HG03108 (cell line): ENCODE measurements at regions not wholly inside any gene's neighbourhood (a gene's known extent, or its start where the extent isn't known, plus 50 kb on each side); places are given as distances from the start of the nearest gene placed in this dataset.

Source experiments
- ATAC-seq: cut with Tn5 transposase; IDR thresholded peaks from one replicate; pipeline ENCODE4 v1.9.1; 2021; ENCODE audit warnings: moderate library complexity; ENCODE audit not compliant: unreplicated experiment

DNA sequence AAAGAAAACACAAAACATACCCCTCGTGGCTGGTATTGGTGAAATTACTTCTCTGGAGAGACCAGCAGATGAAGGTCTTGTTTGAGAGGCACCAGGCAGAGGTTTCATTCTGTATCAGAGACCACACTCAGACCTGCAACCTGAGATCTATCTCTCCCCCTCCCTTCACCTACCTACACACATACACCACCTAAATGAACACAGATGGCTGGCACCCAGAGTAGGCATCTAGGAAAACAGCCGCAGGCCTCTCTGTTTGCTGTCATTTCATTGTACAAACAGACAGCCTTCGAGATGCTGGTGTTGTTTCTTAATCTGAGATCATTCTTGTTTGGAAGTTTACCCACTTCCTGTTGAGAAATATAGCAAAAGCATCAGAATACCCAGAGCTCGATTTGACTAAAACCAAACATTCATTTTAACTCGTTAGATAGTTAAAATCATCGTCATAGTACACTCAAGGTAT is 173.9 kb upstream of the SLC25A13 start:
- peak; percentile 54 for ATAC-seq

DNA sequence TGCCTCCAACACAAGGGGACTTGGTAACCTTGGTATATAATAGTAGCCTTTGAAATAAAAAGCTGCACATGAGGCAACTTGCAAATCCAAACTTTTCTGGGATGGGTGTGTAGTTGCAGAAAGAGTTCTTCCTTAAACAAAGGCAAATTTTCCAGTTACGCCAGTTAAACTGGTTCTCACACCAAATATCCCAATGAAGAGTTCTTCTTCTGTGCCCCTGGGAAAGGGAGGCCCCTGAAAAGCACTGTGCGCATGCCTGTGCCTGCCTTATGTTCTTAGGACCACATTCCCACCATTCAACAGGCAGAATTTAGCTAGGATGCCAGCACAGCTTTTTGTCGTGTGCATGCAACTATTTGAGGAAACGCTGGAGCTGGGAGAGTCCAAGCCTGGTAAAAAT is 164.8 kb upstream of the SLC25A13 start:
- no peak for ATAC-seq

DNA sequence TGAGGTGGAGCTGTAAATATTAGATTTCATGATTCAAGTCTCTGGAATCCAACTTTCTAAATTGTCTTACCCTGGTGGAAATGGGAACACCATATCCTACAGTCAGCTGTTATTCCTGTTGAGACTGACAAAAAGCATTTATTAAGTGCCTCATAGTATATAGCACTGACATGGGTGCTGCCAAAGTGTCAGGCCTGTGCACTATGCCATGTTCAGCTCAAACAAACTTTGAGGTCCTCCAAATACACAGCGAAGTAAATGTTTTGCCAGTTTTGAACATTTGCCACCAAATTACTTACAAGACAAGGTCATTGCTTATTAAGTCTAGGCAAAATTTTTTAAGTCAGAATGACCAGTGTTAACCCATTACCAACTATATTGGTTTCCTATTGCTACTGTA is 162.9 kb upstream of the SLC25A13 start:
- no peak for ATAC-seq

DNA sequence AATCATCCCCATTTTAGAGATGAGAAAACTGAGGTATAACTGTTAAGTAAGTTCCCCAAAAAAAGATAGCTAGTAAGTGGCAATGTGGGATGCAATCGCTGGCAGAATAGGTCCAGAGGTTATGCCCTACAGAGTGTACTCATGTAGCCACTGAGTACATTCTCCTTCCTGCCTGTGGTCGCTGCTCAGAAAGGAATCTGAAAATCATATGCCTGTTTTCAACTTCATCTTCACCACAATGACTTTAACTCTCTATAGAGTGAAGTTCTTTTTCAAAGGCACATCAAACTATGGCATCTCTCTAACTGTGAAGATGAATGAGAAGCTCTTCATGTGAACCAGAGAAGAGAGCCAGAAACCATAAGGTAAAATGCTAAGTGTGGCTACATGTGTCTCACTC is 162.2 kb upstream of the SLC25A13 start:
- ATAC-seq = no peak

DNA sequence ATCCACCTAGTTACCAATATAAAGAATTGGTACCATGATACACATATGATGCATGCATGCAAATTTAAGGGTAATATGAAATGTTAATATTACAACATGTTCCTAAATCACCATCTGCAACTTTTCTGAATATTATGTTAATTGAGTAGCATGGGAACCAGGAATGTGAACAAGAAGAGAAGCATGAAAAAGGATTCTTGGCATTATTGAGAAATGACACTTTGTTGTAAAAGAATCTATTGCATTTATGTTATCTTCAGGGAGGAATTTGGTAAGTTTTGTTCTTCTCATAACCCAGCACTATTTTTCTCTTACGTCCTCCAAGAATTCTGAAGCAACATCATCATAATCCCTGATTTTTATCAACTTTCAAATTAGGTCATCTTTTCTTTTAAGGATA is 159.9 kb upstream of the SLC25A13 start:
- ATAC-seq = no peak

DNA sequence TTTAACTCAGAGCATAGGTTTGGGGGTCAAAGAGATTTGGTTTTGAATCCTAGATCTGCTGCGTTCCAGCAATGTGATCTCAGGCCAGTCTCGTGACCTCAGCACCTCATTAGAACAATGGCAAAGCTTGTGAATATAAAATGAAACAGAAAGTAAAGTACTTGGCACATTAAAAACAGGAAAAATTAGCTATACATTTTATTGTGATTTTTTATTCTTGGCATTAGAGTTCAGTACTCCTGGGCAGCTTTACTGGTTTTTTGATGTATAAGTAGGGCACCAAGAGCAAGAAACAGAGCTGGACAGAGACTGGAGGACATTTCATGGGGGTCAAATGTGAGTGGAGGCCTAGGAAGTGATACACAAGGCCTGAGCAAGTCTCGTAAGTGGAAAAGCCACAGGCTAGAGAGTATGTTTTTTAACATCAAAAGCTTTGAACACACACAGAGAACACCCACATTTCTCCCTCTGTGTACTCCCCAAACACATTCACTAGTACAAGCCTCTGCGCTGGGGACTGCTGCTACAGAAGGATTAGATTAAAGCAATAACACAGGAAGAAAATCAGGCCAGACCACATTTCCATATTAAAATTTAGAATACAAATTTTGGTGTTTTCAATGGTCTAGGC is 157.2 kb upstream of the SLC25A13 start:
- ATAC-seq = no peak

DNA sequence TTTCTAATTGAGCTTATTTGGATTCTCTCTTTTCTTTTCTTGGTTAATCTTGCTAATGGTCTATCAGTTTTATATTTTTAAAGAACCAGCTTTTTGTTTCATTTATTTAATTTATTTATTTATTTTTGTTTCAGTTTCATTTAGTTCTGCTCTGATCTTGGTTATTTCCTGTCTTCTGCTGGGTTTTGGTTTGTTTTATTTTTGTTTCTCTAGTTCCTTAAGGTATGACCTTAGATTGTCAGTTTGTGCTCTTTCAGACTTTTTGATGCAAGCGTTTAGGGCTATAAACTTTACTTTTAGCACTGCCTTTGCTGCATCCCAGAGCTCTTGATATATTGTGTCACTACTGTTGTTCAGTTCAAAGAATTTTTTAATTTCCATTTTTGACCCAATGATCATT is 149.7 kb upstream of the SLC25A13 start:
- ATAC-seq = no peak

DNA sequence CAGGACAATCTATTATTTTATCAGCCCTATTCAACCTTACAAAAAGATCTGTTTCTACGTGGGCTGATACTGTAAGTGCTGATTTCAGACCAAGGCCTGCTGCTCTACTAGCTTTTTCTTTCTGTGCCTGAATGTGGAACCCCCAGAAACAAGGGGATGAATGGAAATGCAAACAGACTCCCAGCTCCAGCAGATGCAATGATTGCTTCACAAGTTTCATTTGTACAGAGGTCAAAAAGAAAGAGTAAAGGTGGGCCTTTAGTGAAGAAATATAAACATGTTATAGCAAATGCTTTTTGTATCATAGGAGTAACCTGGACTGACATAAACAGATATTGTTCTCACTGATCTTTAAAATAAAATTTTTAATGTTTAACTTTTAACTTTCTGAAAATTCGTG is 130.2 kb upstream of the SLC25A13 start:
- ATAC-seq = no peak

DNA sequence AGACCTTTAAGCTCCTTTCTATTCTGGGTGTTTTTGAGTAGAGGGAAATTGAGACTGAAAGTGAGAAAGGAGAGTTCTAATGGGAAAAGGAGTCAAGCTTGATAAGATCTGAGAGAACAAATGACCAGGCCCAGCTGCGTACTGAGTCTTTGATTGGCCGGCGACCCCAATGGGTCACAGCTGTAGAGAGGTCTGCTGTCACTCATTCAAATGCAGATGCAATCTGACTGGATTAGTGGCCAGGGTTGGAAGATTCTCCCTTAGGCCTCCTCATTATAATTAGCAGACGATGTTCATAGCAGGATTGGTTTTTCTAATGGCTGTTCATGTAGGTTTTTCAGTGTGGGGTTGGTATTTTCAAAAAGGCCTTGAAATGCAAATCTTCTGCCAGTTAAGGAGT is 127.2 kb upstream of the SLC25A13 start:
- ATAC-seq = no peak

DNA sequence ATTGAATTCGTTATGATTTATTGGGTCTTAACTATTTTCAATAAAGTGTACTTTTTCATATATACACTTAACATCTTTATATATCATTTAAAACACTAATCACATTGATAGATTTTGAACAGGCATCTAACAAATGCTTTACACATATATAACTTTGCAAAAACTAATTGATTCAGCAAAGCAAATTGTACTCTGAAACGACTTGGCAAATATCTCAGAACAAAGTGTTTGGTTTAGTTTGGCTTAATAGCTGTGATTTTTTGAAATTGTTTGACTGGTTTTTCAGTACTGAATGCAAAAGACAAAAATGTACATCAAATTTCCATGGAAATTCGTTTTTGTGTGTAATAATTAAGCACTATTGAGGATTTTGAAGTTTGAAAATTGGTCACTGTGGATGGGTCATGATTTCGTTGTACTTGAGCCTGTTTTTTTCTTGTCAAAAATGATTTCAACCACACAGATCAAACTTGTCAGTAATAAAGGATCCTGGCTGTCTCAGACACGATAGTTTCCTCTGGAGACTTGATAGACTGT is 125.3 kb upstream of the SLC25A13 start:
- ATAC-seq = no peak

DNA sequence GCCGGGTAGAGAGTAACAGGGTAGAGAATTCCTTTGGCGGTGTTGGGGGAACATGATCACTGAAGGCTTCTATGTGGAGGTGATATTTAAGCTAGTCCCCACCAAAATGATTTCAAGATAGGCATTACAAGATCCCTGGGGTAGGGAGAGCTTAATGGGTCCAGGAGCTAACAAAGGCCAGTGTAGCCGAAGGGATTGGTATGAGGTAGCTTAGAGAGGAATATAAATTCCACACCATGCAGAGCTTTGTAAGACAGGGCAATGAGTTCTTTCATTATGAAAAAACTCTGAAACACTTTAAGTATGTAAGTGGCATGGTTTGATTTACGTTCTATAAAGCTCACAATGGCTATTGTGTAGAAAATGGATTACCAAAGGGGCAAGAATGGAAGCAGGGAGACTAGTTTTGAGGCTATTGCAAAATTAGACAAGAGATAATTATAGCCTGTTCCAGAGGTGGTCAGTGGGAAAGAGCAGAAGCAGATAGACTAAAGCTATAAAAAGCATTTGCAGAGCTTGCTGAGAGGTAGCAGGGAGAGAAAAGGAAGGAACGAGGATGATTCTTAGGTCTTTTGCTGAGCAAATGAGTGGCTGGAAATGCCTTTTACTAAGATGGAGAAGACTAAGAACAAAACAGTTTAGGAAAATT is 119.7 kb upstream of the SLC25A13 start:
- no peak for ATAC-seq

DNA sequence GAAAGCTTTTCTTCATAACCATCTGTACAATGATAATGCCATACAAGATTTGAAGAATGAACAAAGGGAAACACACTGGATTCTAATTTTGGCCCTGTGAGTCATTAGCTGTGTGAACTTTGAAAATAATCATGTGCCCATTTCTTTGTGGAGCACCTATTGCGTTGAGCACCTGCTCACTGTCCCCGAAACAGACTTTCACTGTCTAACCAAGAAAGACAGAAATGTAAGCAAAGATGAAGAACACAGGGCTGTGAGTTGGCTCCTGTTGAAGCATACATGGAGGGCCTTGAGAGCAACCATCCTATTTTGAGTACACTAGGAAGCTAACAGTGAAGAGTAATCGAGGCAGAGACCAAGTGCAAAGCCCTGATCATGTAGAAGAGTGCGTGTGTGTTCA is 118.4 kb upstream of the SLC25A13 start:
- ATAC-seq = no peak

DNA sequence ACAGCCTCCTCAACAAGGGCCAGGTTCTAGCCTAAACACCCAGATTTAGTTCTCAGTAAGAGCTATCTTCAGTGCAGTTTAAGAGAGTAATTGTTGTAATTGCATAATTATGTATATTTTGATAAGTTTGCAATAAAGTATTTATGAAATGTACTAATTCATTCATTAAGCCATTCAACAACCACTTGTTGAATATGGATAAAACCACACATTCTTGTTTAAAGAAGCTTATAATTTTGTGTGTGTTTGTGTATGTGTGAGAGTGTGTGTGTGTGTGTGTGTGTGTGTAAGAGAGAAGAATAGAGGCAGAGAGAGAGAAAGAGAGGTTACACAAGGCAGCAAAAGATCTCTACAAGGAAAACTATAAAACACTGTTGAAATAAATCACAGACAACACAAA is 115.0 kb upstream of the SLC25A13 start:
- ATAC-seq = no peak

DNA sequence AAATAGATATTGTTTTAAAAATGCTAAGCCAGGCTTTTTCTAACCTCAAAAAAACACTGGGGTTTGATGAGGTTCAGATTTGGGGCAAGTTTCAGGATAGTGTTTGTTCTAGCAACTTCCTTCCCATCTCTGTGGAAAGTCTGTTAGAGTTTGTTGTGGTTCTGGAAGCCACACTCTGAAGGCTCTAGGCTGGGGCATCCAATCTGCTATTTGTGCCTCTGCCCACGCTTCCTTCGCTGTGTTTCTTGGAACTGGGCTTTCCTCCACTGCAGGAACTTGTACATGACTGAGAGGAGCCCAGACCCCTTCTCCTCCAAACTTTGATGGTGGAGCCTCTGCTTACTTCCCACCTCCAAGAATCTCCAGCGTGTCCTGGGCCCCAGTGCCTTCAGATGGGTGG is 108.5 kb upstream of the SLC25A13 start:
- ATAC-seq = no peak

DNA sequence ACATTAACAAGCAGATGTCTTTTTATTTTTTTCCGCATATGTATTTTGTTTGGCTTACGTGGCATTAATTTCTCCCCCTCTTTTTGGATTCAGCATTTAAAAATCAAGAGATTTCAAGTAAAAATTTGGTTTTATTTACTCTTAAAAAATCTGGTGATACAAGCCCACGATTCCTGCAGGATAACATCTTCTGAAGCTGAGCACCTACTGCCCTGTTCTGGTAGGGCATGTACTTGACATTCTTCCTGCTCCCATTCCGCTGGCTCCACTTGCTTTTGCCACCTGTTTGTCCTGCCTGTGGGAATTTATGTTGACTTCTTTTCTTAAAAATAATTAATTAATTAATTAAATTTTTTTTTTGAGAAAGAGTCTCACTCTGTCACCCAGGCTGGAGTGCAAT is 105.2 kb upstream of the SLC25A13 start:
- ATAC-seq = no peak

DNA sequence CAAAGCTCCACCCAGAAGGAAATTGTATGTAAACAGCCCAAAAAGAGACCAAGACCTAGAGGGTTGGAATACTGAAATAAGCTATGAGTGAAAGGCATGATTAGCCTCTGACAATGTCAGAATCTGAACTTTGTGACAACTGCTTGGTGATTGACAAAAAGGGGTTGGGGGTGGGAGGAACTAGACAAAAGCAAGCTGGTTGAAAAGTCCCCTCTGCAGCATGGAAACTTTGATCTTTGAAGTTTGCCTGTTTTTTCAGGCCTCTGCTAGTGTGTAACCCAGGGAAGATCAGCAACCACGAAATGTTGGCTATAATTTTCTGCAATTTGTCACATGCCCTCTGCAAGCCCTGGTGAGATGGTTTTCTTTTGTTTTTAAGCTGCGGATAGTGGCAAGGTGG is 104.8 kb upstream of the SLC25A13 start:
- no peak for ATAC-seq

DNA sequence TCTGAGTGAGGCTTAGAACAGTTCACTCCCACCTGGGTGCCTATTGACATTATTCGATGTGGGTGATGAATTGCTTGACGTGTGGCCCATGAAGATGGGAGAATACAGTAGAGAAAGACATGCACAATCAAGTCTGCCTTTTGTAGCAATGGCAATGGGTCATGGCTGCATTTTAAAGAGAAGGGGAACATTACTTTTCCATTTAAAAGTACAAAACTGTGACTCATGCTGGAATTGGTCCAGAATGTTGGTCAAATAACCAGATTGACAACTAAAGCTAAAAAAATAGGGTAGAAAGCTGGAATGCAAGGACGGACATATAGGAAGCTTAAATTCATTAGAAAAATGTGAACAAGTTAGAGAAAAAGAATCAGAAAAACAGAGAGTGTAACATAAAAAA is 104.1 kb upstream of the SLC25A13 start:
- ATAC-seq = no peak

DNA sequence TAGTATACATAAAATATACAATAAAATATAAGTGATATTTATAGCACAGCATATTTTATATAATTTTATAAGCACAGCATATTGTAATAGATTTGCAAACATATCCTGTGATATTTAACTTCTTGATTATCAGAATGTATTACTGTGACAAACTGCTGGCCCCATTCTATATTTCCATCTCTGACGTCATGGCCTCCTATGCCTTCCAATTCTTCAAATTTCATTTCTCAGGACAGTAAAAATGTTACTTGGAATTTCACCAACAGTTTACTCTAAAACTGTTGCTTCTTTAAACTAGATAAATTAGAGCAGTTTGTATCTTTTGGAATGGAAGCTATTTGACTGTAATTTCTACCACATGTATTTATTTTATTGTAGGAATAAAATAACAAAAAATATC is 102.5 kb upstream of the SLC25A13 start:
- ATAC-seq = no peak

DNA sequence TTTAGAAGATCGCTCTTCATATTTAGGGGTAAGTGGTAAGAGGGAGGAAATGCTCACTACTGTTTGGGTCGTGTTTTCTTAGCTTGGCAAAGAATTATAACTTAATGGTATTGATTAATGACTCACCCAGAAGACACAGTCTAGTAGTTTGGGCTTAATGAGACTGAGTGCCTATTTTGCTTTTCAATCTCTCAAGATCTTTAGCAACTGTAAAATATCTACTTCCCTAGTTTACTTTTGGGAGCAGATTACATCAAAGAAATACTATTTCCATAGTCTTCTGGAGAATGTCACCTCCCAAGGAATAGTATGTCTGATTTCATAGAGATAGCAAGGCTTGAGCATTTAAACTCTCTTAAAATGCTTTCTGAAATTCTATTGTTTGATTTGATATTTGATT is 100.5 kb upstream of the SLC25A13 start:
- ATAC-seq = no peak

DNA sequence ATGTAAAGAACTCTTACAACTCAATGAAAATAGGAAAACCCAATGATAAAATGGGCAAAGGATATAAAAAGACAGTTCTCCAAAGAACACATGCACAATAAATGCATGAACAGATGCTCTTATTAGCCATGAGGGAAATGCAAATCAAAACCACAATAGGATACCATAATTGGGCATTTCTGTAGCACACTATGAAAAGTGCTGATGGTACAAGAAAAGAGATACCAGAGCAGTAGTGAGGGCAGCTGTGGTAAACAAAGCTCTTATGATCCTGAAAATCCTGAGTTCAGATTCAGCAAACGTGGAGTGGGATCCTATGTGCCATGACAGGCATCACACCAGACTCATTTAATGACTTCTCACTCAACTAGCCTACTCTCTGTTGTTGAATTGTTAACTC is 96.7 kb upstream of the SLC25A13 start:
- no peak for ATAC-seq

DNA sequence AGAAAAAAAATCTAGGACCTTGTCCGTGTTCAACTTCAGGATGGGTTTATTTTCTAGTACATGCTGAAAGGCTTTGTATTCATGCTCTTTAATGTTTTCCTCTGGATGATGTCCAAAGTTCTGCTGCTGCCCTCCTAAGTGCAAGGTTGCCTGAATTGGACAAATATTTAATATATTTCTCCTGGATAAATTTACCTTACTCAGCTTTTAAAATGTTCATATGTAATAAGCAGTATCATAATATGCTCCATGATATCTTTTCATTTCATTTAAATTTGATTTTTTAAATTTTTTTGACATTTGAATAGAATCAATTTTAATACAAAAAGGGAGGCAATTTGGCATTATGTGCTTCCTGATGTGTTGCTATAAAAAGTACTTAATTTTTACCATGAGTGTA is 95.9 kb upstream of the SLC25A13 start:
- ATAC-seq = no peak

DNA sequence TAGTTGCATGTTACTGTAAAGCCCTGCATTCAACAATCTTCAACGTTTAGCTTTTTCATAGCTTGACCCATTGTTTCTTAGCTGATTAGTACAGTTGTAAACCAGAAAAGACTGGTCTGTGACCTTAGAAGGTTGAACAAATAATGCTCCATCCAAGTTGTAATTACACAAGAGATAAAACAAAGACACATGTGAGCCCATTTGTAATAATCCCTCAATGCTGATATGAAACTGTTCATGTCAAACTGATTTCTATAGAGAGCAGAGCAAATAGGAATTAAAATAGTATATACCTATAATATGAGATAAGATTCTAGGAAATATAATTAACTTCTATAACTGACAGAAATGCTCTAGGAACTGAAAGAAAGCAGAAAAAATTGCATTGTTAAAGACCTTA is 94.7 kb upstream of the SLC25A13 start:
- no peak for ATAC-seq

DNA sequence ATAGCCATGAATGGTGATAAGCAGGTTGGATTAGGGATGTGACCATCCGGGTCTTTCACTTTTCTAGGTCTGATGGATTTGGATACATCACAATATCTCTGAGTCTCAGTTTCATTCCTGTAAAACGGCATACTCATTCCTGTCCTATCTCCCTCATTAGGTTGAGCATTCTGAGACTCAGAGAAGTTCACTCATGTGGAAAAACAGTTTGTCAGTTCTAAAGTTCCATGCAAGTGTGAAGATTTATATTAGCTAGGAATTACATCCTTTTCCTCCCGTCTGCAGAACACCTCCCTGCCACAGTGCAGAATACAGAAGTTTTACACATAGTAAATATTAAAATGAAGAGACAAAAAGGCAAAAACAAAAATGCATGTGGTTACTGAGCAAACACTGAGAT is 94.2 kb upstream of the SLC25A13 start:
- ATAC-seq = no peak
